GM12874 (cell line): ENCODE measurements at regions not wholly inside any gene's neighbourhood (a gene's known extent, or its start where the extent isn't known, plus 50 kb on each side); places are given as distances from the start of the nearest gene placed in this dataset.

Source experiments
- TF ChIP-seq, protein P1 (sequence below): IDR thresholded peaks from 2 replicates; pipeline ENCODE4 v1.5.1; 2011; ENCODE audit warnings: low read depth, mild to moderate bottlenecking, control low read depth, low read length, moderate library complexity; ENCODE audit not compliant: insufficient read depth

DNA sequence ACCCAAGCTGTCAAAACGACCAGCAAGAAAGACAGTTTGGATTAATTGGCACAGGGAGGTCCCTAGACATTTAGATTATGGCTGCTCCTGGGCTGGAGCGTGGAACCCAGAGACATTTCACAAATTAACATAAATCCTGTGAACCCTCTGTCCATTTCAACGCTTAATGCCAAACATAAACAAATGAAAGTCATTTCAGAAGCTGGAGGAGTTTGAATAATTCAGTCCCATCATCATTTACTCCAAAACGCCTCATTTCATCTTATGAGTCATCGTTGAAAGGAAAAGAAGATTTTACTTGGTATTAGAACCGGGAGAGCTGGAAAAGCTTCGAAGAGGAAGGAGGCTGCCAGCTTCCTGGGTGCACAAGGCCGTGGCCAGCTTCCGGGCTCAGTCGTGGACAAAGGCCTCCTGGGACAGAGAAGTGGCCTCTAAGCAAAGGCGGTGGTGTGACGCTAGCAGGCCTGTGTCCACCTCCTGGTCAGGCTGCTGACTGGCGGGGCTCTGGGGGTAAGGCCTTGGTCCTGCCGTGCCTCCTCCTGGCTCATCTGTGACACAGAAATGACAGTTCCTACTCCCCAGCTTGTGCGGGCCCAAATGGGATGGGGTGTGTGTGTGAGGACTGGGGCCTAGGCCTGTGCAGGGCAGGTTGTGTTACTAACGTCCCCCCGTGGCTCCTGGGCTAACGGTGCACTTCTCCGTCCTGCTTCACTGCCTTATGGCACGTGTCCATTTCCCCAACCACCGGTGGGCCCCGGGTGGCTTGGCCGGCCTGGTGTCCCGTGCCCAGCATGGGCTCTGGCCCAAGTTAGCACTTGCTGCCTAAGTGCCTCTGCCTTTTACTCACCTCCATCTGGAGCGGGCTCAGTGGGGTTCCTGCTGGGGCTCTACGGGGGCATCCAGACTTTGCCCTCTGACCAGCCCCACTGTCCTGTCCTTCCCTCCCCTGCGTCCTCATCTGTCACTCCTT, 71.6 kb downstream of the RRM2 start:
- TF ChIP-seq, protein P1, sequence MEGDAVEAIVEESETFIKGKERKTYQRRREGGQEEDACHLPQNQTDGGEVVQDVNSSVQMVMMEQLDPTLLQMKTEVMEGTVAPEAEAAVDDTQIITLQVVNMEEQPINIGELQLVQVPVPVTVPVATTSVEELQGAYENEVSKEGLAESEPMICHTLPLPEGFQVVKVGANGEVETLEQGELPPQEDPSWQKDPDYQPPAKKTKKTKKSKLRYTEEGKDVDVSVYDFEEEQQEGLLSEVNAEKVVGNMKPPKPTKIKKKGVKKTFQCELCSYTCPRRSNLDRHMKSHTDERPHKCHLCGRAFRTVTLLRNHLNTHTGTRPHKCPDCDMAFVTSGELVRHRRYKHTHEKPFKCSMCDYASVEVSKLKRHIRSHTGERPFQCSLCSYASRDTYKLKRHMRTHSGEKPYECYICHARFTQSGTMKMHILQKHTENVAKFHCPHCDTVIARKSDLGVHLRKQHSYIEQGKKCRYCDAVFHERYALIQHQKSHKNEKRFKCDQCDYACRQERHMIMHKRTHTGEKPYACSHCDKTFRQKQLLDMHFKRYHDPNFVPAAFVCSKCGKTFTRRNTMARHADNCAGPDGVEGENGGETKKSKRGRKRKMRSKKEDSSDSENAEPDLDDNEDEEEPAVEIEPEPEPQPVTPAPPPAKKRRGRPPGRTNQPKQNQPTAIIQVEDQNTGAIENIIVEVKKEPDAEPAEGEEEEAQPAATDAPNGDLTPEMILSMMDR = no peak

DNA sequence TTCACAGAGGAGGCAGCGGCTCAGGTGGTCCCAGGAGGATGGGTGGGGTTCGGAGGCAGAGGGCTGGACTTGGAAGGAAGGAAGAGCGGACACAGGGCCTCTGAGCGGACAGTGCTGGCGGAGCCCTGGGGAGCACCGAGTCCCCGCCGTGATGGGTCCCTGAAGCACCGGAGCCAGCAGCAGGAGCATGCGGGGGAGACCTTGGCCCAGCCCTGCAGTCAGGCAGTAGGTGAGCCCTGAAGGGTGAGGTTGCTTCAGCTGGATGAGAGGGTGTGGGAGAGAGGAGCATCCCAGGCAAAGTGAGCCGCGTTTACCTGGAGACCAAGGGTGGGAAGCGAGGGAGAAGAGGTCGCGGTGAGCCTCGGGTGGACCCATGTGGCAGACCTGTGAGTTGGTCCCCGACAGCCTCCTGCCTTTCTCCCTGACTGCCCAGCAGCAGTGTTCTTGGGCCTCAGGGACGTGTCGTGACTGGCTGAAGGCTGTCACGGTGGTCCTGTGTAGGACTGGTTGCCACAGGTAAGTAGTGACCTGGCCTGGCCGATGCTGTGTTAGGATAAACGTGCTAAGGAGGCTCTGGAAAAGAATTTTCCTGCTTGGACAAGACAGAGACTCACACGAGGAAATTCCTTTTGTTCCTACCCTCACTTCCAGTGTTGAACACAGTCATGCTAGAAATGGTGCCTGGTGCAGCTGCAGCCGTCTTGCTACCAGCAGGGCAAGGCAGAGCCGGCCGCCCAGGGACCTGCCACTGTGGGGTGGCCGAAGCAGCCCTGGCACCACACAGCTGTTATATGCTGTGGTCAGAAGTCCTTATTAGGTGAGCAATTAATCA, 73.0 kb downstream of the RRM2 start:
- TF ChIP-seq, protein P1 = no peak

DNA sequence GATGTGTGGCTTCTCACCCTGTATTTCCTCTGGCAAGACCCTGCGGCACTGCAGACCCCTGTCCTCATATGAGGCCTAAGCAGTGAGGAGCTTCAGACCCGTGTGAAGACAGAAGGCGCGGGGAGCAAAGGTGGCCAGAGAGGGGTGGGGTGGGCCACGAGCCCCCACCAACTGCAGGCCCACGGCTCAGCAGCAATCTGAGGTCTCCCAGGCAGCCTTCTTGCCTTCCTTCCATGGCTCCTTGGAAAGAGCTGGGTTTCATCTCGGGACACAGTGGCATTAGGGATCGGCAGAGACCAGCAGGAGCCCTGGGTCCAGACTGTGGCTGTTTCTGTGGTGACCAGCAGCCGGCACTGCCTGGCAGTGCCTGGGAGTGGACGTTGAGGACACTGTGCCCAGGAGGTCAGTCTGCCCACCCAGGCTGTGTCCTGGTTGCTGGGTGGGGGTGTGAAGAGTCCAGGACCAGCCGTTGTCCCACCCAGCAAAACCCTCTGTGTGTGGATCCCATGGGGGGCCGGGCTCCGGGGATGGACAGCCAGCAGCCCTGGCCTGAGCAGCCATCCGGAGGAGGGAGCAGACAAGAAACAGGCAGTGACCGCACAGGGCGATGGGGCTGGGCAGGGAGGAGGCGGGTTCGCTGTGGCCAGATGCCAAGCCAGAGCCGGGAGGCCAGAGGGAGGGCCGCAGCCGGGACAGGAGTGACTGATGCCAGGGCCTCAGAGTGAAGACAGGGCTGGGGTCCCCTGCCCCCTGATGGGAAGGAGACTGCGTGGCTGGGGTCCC, 73.8 kb downstream of the RRM2 start:
- TF ChIP-seq, protein P1 = no peak

DNA sequence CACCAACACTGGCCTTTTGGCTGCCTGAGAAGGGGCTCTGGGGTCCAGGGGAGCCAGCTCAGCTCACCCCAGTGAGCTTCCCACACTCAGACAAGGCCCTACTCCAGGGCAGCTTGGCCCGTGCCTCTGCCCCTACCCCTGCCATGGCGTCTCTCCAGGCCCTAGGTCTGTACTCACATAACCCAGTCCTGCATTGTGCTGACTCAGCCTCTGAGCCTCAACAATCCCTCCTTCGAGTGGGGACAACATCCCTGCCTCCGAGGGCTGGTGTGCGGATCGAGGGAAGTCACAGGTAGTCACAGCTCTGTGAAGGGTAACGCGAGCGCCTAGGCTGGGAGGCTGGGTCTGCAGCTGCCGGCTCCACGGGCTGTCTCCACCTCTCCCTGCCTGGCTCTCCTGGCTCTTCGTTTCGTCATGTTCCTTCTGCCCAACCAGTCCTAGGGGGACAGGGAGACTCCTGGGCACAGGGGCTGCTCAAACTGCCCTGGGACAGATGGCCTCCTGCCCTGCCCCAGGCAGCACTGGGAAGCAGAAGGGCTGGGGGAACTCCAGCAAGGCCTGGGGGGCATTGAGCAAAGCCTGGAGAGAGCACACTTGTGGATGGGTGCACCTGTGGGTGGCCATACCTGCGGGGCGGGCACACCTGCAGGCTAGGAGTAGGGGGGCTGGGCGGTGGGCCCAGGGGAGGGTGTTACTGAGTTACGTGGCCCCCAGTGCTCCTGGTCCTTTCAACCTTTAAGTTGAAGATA, 74.6 kb downstream of the RRM2 start:
- TF ChIP-seq, protein P1 = no peak

DNA sequence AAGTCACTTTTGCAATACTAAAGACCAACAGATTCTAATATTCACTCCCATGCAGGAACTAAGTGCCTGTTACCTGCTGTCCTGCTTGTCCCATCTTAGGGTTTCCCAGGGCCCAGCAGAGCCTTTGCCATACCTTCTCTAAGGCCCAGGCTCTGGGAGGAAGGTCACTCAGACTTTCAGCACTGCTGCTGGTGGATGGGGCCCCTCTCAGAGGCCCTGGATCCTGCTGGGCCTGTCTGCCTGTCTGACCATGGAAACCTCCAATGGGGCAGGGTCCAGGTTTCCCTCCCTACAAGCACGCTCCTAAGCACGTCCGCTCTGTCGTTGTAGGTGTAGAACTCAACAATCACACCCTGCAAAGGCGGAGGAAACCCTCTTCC, 75.1 kb downstream of the RRM2 start:
- TF ChIP-seq, protein P1 = no peak

DNA sequence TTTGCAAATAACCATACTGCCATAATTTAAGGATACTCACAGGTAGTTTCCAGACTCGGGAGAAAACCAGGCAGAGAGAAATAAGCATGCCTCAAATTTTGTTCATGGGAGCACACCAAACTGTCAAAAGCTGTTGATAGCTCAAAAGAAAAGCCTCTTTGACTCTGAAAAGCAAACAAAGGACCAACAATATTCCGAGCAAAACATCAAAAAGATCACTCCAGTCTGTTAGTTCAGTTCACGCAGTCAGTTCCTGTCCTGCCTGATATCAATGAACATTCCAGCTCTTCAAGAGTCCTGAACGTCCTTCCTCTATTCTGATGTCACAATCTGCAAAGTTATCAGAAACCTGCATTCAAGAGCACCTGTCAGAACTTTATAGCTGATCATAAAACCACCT, 78.7 kb downstream of the RRM2 start:
- TF ChIP-seq, protein P1 = no peak
